Liver (tissue), 8 donors: ENCODE measurements at regions not wholly inside any gene's neighbourhood (a gene's known extent, or its start where the extent isn't known, plus 50 kb on each side); places are given as distances from the start of the nearest gene placed in this dataset.

Experiments used
- DNase-seq: peaks from one replicate; pipeline ENCODE4 v3.0.0-alpha.2; 2017; ENCODE audit warnings: low spot score
- H3K27ac ChIP-seq, 2 donors: one replicate each; pipeline ENCODE4 v1.7.0; 2013; ENCODE audit warnings: inconsistent platforms in 2 of 2, low read length in 2 of 2, control low read depth in 1 of 2, low read depth in 1 of 2, mild to moderate bottlenecking in 1 of 2
- H3K27me3 ChIP-seq, 4 donors: one replicate each; pipeline versions ENCODE4 v1.6.1 to v1.7.0; 2013; ENCODE audit warnings: low read length in 3 of 4, inconsistent platforms in 1 of 4, mild to moderate bottlenecking in 1 of 4, moderate library complexity in 1 of 4; ENCODE audit not compliant: control insufficient read depth in 4 of 4, insufficient read depth in 4 of 4
- H3K36me3 ChIP-seq, 4 donors: one replicate each; pipeline versions ENCODE4 v1.6.1 to v1.7.0; 2013; ENCODE audit warnings: low read length in 3 of 4, mild to moderate bottlenecking in 3 of 4, low read depth in 1 of 4, moderate library complexity in 1 of 4; ENCODE audit not compliant: control insufficient read depth in 4 of 4, insufficient read depth in 3 of 4
- H3K4me1 ChIP-seq, 4 donors: one replicate each; pipeline versions ENCODE4 v1.6.1 to v1.7.0; 2013; ENCODE audit warnings: low read length in 3 of 4, mild to moderate bottlenecking in 3 of 4, moderate library complexity in 1 of 4; ENCODE audit not compliant: control insufficient read depth in 4 of 4, insufficient read depth in 4 of 4
- H3K4me3 ChIP-seq, 3 donors: one replicate each; pipeline versions ENCODE4 v1.6.1 to v1.7.0; 2013; ENCODE audit warnings: low read length in 3 of 3, control low read depth in 1 of 3, low read depth in 1 of 3, mild to moderate bottlenecking in 1 of 3
- H3K9ac ChIP-seq, 2 donors: one replicate each; pipeline ENCODE4 v1.7.0; 2013; ENCODE audit warnings: low read length in 2 of 2, mild to moderate bottlenecking in 2 of 2, moderate library complexity in 2 of 2, control low read depth in 1 of 2, low read depth in 1 of 2
- H3K9me3 ChIP-seq, 4 donors: one replicate each; pipeline versions ENCODE4 v1.6.1 to v1.7.0; 2013; ENCODE audit warnings: low read length in 3 of 4; ENCODE audit not compliant: control insufficient read depth in 4 of 4
- EGR1 ChIP-seq, 2 donors: IDR thresholded peaks; 2 replicates each; pipeline ENCODE4 v1.6.1; 2016 to 2018; ENCODE audit warnings: antibody characterized with exemption in 2 of 2, low read depth in 2 of 2
- FOXA1 ChIP-seq: IDR thresholded peaks from 2 replicates; pipeline ENCODE4 v1.6.1; 2016; ENCODE audit warnings: antibody characterized with exemption
- FOXA2 ChIP-seq: IDR thresholded peaks from 2 replicates; pipeline ENCODE4 v1.6.1; 2016; ENCODE audit warnings: antibody characterized with exemption
- GABPA ChIP-seq, 2 donors: IDR thresholded peaks in 1 of 2; conservative IDR thresholded peaks in 1 of 2; 2 replicates each; pipeline ENCODE4 v1.6.1; 2016; ENCODE audit warnings: antibody characterized with exemption in 2 of 2, mild to moderate bottlenecking in 1 of 2, moderate library complexity in 1 of 2
- HNF4A ChIP-seq, 2 donors: conservative IDR thresholded peaks; 2 replicates each; pipeline ENCODE4 v1.6.1; 2016; ENCODE audit warnings: antibody characterized with exemption in 2 of 2, mild to moderate bottlenecking in 2 of 2
- HNF4G ChIP-seq: IDR thresholded peaks from 2 replicates; pipeline ENCODE4 v1.6.1; 2016; ENCODE audit warnings: antibody characterized with exemption
- JUND ChIP-seq, 2 donors: IDR thresholded peaks; 2 replicates each; pipeline ENCODE4 v1.6.1; 2016; ENCODE audit warnings: antibody characterized with exemption in 2 of 2
- NR2F2 ChIP-seq: IDR thresholded peaks from 2 replicates; pipeline ENCODE4 v1.6.1; 2016; ENCODE audit warnings: antibody characterized with exemption
- RAD21 ChIP-seq, 2 donors: IDR thresholded peaks; 2 replicates each; pipeline ENCODE4 v1.6.1; 2016; ENCODE audit warnings: antibody characterized with exemption in 2 of 2, mild to moderate bottlenecking in 2 of 2
- RXRA ChIP-seq, 2 donors: IDR thresholded peaks; 2 replicates each; pipeline ENCODE4 v1.6.1; 2017 to 2018; ENCODE audit warnings: antibody characterized with exemption in 2 of 2, mild to moderate bottlenecking in 1 of 2
- SP1 ChIP-seq: IDR thresholded peaks from 2 replicates; pipeline ENCODE4 v1.6.1; 2018; ENCODE audit warnings: antibody characterized with exemption, mild to moderate bottlenecking
- TAF1 ChIP-seq: conservative IDR thresholded peaks from 2 replicates; pipeline ENCODE4 v1.6.1; 2016; ENCODE audit warnings: antibody characterized with exemption, mild to moderate bottlenecking
- YY1 ChIP-seq: IDR thresholded peaks from 2 replicates; pipeline ENCODE4 v1.6.1; 2016; ENCODE audit warnings: antibody characterized with exemption, mild to moderate bottlenecking
- WGBS: extraction: QIAGEN DNeasy Blood & Tissue Kit; methylation state at CpG from one replicate; pipeline ENCODE4 v1.1.7; 2013; 5-methylcytosine and 5-hydroxymethylcytosine counted together
- TF ChIP-seq, protein P1 (sequence below): IDR thresholded peaks from 2 replicates; pipeline ENCODE4 v1.6.1; 2016; ENCODE audit warnings: antibody characterized with exemption
- TF ChIP-seq, protein P2 (sequence below): IDR thresholded peaks from 2 replicates; pipeline ENCODE4 v1.6.1; 2016; ENCODE audit warnings: antibody characterized with exemption
- TF ChIP-seq, protein P3 (sequence below): IDR thresholded peaks from 2 replicates; pipeline ENCODE4 v1.6.1; 2016; ENCODE audit warnings: antibody characterized with exemption
- TF ChIP-seq, protein P4 (sequence below): IDR thresholded peaks from 2 replicates; pipeline ENCODE4 v1.6.1; 2016; ENCODE audit warnings: antibody characterized with exemption, mild to moderate bottlenecking
- TF ChIP-seq, protein P5 (sequence below): fragments of 150-350 bp; IDR thresholded peaks from 2 replicates; pipeline ENCODE4 v1.5.1; 2017; ENCODE audit warnings: improper control_type of control experiment, low read depth, low read length; ENCODE audit not compliant: missing input control
- donor health status: healthy.
- donor health status: healthy.
- donor health status: healthy.
- donor health status: healthy.
- donor health status: healthy.

DNA sequence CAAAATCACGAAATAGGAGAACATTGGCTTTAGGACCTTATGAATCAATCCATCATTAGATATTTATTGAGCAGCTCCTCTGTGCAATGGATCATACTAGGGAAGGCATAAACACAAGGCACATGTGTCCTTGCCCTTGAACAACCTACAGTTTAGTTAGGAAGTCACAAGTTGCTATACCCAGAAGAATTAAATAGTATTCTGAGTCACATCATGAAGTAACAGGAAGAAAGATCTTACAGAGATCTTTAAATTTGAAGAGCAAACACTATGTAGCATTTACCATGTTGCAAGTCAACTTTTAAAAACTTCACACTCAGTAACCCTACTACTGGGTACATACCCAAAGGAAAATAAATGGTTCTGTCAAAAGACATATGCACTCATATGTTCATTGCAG, 355.2 kb upstream of the SLC14A2 start:
- 81% methylated on average over 1 of the region's 1 CpG for WGBS
- Histone ChIP-seq H3K36me3 (no peaks in the 10 kb centered on the region), H3K9ac (no peak overlapping the region), H3K4me3 (no peak overlapping the region), H3K27ac (no peak overlapping the region), H3K9me3 (no peaks in the 10 kb centered on the region), H3K4me1 (no peaks in the 10 kb centered on the region), H3K27me3 (no peaks in the 10 kb centered on the region)
- no peak for TF ChIP-seq GABPA (IDR thresholded peaks at IDR 0.05 in 1 of 2, conservative IDR thresholded peaks at IDR 0.05 in 1 of 2)
- TF ChIP-seq FOXA1: no peak
- TF ChIP-seq HNF4G: no peak
- TF ChIP-seq JUND (IDR thresholded peaks at IDR 0.05): no peak
- no peak for TF ChIP-seq RXRA (IDR thresholded peaks at IDR 0.05)
- DNase-seq: no peak

DNA sequence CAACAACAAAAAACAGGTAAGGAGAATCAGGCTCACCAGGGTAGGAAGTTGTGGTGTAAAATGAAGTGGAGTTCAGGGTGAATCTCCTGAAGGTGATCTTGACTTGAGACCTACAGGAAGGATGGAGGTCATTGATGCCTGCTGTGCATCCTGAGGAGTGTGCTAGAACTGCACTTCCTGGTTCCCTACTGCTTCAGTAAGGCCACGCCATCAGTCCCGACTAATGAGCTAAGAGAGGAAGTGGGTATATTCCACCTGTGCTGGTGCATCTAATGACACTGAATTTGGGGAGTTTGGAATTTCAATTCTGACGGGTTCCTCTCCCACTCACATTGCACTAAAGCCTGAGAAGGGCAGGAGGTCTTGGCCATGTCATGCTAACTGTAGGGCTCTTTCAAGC, 349.3 kb upstream of the SLC14A2 start:
- no peak for DNase-seq
- TF ChIP-seq GABPA (IDR thresholded peaks at IDR 0.05 in 1 of 2, conservative IDR thresholded peaks at IDR 0.05 in 1 of 2) (no peak), SP1 (no peak)
- H3K27me3 ChIP-seq: no peaks in the 10 kb centered on the region
- H3K9me3 ChIP-seq: no peaks in the 10 kb centered on the region
- H3K4me3 ChIP-seq: no peak overlapping the region
- H3K36me3 ChIP-seq: no peaks in the 10 kb centered on the region
- no peak overlapping the region for H3K9ac ChIP-seq
- no peaks in the 10 kb centered on the region for H3K4me1 ChIP-seq
- H3K27ac ChIP-seq: no peak overlapping the region
- 89% methylated on average over 3 of the region's 3 CpGs for WGBS

DNA sequence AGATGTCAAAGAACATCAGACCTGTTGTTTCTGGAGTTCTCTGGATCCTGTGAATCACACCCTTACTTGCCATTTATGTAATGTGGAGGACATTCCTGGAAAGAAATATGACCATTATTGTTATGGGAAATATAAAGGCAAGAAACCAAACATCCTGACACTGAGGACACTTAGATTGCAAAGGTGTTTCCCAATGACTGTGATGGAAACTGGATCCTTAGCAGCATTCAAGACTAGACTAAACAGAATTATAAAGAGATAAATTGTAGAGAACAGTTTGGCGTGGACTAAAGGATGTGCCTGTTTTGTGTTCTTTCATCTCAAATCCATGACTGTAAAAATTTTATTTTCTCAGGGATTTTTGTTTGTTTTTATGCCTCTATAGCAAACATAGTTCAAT, 347.7 kb upstream of the SLC14A2 start:
- DNase-seq: no peak
- H3K9me3 ChIP-seq: no peaks in the 10 kb centered on the region
- H3K27ac ChIP-seq: no peak overlapping the region
- no peaks in the 10 kb centered on the region for H3K27me3 ChIP-seq
- no peaks in the 10 kb centered on the region for H3K36me3 ChIP-seq
- TF ChIP-seq GABPA (IDR thresholded peaks at IDR 0.05 in 1 of 2, conservative IDR thresholded peaks at IDR 0.05 in 1 of 2): no peak
- TF ChIP-seq, protein P1, sequence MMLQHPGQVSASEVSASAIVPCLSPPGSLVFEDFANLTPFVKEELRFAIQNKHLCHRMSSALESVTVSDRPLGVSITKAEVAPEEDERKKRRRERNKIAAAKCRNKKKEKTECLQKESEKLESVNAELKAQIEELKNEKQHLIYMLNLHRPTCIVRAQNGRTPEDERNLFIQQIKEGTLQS: no peak
- no peak for TF ChIP-seq EGR1 (IDR thresholded peaks at IDR 0.05; ENCODE audit: low read depth in 2 of 2)
- no peak for TF ChIP-seq FOXA1
- TF ChIP-seq FOXA2: no peak
- no peak for TF ChIP-seq HNF4G
- no peak for TF ChIP-seq RXRA (IDR thresholded peaks at IDR 0.05)
- TF ChIP-seq, protein P2, sequence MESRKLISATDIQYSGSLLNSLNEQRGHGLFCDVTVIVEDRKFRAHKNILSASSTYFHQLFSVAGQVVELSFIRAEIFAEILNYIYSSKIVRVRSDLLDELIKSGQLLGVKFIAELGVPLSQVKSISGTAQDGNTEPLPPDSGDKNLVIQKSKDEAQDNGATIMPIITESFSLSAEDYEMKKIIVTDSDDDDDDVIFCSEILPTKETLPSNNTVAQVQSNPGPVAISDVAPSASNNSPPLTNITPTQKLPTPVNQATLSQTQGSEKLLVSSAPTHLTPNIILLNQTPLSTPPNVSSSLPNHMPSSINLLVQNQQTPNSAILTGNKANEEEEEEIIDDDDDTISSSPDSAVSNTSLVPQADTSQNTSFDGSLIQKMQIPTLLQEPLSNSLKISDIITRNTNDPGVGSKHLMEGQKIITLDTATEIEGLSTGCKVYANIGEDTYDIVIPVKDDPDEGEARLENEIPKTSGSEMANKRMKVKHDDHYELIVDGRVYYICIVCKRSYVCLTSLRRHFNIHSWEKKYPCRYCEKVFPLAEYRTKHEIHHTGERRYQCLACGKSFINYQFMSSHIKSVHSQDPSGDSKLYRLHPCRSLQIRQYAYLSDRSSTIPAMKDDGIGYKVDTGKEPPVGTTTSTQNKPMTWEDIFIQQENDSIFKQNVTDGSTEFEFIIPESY: no peak
- no peak for TF ChIP-seq TAF1
- TF ChIP-seq NR2F2: no peak
- TF ChIP-seq SP1: no peak
- TF ChIP-seq, protein P3, sequence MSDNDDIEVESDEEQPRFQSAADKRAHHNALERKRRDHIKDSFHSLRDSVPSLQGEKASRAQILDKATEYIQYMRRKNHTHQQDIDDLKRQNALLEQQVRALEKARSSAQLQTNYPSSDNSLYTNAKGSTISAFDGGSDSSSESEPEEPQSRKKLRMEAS: no peak
- TF ChIP-seq RAD21 (IDR thresholded peaks at IDR 0.05): no peak
- no peak for TF ChIP-seq YY1
- TF ChIP-seq, protein P4, sequence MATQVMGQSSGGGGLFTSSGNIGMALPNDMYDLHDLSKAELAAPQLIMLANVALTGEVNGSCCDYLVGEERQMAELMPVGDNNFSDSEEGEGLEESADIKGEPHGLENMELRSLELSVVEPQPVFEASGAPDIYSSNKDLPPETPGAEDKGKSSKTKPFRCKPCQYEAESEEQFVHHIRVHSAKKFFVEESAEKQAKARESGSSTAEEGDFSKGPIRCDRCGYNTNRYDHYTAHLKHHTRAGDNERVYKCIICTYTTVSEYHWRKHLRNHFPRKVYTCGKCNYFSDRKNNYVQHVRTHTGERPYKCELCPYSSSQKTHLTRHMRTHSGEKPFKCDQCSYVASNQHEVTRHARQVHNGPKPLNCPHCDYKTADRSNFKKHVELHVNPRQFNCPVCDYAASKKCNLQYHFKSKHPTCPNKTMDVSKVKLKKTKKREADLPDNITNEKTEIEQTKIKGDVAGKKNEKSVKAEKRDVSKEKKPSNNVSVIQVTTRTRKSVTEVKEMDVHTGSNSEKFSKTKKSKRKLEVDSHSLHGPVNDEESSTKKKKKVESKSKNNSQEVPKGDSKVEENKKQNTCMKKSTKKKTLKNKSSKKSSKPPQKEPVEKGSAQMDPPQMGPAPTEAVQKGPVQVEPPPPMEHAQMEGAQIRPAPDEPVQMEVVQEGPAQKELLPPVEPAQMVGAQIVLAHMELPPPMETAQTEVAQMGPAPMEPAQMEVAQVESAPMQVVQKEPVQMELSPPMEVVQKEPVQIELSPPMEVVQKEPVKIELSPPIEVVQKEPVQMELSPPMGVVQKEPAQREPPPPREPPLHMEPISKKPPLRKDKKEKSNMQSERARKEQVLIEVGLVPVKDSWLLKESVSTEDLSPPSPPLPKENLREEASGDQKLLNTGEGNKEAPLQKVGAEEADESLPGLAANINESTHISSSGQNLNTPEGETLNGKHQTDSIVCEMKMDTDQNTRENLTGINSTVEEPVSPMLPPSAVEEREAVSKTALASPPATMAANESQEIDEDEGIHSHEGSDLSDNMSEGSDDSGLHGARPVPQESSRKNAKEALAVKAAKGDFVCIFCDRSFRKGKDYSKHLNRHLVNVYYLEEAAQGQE: no peak
- no peak for TF ChIP-seq HNF4A (conservative IDR thresholded peaks at IDR 0.05)
- TF ChIP-seq JUND (IDR thresholded peaks at IDR 0.05): no peak
- TF ChIP-seq, protein P5, sequence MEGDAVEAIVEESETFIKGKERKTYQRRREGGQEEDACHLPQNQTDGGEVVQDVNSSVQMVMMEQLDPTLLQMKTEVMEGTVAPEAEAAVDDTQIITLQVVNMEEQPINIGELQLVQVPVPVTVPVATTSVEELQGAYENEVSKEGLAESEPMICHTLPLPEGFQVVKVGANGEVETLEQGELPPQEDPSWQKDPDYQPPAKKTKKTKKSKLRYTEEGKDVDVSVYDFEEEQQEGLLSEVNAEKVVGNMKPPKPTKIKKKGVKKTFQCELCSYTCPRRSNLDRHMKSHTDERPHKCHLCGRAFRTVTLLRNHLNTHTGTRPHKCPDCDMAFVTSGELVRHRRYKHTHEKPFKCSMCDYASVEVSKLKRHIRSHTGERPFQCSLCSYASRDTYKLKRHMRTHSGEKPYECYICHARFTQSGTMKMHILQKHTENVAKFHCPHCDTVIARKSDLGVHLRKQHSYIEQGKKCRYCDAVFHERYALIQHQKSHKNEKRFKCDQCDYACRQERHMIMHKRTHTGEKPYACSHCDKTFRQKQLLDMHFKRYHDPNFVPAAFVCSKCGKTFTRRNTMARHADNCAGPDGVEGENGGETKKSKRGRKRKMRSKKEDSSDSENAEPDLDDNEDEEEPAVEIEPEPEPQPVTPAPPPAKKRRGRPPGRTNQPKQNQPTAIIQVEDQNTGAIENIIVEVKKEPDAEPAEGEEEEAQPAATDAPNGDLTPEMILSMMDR: no peak
- no peaks in the 10 kb centered on the region for H3K4me1 ChIP-seq
- H3K9ac ChIP-seq: no peak overlapping the region
- no peak overlapping the region for H3K4me3 ChIP-seq
- 93% methylated on average over 1 of the region's 1 CpG for WGBS
